GM21526 (cell line): ENCODE measurements at regions not wholly inside any gene's neighbourhood (a gene's known extent, or its start where the extent isn't known, plus 50 kb on each side); places are given as distances from the start of the nearest gene placed in this dataset.
"Not testable (repeated sequence)": the region's sequence is repeated elsewhere in the genome, so short reads cannot be mapped to it uniquely, and the experiment has no call there.

Experiments
- ATAC-seq: cut with Tn5 transposase; IDR thresholded peaks from one replicate; pipeline ENCODE4 v1.9.1; 2021; ENCODE audit warnings: moderate library complexity; ENCODE audit not compliant: unreplicated experiment, low FRiP score

DNA sequence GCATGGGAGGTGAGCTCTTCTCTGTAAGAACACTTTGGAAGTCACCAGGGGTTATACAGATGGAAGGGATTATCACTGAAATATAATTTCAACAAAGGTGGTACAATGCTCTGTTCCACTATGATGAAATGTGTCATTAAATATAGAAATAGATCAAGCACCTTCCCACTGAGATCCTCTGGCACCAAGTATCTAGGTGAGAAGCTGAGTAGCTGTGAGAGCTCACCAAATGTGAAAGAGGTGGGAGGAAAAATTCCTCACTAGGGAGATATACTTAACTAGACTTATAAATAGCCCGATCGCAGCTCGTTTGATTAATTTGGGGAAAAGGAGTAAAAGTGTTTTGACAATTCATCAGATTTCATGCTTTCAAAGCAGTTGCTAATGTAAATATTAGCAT lies 247.6 kb downstream of the SMAD2 start:
- no peak for ATAC-seq

DNA sequence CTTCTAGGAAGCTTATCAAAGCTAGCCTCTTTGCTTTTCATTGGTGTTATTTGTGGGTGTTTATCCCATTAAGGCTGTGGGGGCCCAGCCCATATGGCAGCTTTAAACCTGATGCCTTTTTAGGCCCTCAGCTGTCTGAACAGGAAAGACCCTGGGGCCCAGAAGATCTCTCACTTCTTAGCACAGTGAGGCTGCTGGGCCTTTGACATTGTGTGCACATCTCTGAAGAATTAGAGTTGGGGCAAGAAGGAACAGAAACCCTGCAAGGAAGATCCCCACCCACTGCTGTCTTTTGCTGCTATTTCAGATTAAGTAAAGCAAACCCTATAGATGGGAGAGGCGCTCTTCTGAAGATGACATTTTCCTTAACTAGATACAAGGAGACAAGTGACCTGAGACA lies 250.0 kb downstream of the SMAD2 start:
- ATAC-seq, result peak; percentile 79

DNA sequence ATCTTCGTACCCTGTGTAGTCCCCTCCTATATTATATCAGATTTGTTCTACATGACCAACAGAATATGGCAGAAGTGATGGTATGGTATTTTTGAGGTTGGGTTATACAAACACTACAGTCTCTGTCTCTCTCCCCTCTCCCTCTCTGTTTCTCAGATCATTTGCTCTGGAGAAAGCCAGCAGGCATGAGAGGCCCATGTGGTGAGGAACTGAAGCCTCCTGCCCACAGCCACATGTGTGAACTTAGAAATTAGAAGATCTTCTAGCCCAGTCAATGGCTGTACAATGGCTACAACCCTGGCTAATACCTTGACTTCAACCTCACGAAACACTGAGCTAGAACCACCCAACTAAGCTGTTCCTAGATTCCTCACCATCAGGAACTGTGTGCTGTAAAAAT lies 250.6 kb downstream of the SMAD2 start:
- peak; percentile 67 for ATAC-seq

DNA sequence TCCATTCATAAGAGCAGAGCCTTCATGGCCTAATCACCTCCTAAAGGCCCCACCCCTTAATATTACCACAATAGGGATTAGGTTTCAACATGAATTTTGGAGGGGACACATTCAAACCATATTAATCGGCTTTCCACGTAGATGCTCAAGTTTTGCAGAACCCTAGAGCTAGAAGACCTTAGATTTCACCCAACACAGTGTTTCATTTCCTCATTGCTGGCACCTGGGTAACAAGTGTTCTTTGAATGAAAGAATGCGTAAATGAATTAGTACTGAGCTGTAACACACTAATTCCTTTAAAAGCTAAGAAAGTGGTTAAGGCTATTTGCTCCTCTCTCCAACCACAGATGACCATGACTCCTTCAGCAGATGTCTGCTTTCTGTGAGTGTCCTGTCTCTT lies 252.5 kb downstream of the SMAD2 start:
- no peak for ATAC-seq

DNA sequence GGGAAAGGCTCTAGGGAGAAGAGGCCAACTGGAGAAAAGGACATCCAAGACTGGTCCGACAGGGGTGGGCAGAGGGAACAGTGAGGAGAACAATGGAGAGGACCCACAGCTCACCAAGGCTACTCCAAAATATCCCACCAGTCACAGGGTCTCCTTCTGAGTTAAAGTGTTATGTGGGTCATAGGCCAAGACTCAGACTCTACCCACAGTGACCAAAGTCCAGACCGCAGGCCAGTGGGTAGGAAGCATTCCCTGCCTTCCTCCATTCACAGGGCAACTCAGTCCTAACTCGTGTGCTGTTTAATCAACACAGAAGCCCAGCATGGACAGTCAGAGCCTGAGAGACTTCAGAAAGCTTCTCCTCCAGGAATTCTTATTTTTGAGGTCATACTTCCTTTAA lies 260.6 kb downstream of the SMAD2 start:
- no peak for ATAC-seq

DNA sequence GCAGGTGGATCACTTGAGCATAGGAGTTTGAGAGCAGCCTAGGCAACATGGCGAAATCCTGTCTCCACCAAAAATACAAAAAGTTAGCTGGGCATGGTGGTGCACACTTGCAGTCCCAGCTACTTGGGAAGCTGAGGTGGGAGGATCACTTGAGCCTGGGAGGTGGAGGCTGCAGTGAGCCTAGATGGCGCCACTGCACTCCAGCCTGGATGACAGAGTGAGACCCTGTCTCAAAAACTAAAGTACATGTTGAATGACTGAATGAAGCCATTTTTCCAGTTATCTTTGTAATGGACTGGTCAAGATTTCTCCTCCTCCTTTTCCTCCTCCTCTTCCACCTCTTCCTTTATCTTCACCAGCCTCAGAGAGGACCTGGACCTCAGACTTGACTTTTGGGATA lies 272.0 kb downstream of the SMAD2 start:
- ATAC-seq, result no peak

DNA sequence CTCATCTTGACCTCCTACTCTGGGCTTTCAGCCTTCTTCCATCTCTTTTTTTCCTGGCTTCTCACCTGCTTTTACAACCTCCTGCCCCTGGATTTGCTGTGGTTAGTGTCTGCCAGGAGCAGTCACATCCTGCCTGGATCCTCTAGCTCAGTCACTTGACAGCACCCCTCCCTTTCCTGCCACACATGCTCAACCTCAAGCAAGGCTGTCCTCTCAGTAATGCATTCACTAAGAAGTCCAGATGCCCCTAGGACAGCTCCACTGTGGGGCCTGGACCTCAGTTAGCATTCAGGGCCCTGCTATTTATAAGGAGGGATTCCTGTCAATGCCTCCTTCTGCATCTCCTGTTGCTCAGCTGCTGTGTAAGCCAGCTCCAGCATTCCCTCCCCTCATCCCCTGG lies 275.5 kb downstream of the SMAD2 start:
- no peak for ATAC-seq

DNA sequence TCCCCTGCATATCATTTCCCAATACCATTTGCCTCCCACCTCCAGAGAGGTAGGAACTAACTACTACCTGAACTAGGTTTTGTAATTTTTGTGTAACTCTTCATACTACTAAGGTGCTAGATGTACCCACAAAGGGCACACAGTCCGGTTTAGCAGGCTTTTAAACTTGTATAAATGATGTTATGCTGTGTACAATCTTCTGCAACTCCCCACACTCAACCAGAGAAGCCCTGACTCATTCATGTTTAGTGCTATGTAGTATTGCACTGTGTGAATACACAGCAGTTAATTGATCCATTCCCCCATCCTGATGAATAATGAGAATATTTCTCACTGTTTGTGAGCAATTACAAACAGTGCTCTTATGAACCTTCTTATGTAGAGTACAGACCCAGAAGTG lies 285.6 kb downstream of the SMAD2 start:
- no peak for ATAC-seq

DNA sequence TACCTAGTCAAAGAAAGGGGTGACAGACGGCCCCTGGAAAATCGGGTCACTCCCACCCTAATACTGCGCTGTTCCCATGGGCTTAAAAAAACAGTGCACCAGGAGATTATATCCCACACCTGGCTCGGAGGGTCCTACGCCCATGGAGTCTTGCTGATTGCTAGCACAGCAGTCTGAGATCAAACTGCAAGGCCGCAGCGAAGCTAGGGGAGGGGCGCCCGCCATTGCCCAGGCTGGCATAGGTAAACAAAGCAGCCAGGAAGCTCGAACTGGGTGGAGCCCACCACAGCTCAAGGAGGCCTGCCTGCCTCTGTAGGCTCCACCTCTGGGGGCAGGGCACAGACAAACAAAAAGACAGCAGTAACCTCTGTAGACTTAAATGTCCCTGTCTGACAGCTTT lies 292.9 kb downstream of the SMAD2 start:
- ATAC-seq, result not testable (repeated sequence)

DNA sequence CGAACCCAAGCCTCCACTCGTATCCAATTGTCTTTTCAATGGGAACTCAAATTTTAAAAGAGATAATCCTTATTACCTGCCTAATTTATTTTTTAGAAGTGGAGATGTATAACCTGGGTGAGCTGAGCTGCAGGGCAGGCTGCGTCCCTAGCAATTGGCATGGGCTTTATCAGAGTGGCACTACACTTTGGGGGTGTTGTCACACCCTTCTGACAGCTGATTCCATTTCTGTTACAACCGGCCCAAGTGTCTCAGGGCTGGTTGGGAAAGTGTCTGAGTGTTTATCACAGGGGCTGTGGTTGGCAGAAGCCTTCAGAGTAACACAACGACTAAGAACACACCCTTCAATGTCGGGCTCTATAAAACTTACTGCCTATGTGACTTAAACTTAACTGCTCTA lies 295.0 kb downstream of the SMAD2 start:
- no peak for ATAC-seq

DNA sequence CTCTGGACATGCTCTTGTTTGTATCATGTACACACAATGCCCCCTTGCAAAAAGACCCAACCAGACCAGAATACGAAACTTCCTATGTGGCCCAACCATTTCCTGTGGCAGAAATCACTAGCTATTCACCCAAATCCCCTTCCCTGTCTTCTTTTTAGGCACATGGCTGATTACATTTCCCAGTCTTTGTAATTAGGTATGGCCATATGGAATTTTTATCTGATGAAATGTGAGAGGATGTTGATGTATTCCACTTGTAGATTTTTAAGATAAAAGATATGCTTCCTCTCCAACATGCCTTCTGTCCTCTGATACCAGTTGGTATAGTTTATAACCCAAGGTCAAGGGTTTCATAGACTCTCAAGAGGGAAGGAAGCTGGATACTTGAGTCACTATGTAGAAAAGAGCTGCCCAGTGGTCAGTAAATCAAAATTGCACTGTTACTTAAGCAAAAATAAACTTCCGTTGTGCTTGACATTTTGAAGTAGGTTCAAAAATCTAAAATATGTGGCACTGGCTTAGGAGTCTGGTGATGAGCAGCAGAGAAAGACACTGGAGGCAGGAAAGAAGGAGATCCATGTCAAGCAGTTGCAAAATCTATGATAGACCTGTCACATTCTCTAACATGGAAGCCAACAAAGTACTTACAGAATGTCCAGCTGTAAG lies 297.4 kb downstream of the SMAD2 start:
- no peak for ATAC-seq

DNA sequence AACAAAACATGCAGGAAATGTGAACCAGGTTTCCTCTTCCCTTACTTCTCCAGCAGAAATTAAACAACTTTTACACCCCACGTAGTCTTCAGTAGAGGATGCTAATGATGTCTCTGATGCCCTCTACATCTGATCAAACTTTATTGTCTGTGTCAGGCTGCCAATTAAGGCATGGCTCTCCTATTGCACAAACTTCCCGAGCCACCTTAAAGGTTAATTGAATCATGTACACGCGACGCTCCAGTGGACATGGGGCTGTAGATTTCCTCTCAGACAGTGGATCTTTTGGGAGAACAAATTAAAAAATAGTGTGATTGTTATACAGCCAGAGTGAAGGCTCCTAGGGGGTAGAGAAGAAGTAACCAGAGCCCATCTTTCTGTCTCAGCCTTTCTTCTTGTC lies 301.6 kb downstream of the SMAD2 start:
- ATAC-seq, result no peak

DNA sequence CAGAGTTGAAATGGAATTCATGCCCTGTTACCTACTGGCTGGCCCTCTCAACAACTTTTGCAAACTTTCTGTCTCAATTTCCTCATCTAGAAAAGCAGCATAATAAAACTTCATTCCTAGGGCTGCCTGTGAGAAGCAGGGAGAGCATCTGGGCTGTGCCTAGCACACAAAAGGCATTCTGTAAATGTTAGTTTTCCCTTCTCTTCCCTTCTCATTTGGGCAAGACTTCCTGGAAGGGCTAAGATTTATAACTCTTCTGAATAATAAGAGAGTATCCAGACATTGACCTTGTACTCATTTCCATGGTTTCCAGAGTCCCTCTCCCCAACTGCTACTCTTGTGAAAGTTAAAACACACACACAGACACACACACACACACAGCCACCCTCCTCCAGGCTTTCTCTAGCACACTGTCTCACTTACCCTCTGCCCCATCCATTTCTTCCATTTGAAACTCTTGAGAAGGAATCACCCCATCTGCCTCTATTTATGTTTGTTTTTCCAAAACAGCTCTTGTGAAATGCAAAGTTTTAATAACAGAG lies 302.1 kb downstream of the SMAD2 start:
- ATAC-seq, result no peak

DNA sequence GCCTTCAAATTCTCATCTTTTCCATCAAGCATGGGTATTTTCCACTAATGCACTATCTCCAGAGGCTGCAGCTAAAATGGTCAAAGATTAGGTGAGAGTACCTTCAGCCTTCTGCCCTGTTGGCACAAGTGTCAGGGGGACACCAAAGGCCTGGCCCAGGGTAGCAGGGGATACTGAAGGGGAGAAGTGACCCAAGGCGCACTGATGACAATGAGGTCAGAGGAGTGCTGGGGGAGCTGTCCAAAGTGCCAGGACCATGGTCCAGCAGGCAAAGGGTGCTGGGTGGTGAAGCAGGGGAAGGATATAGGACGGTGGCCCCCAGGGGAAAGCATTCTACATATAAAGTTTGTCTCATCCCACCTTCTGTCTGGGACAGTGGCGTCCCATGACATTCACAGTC lies 303.4 kb downstream of the SMAD2 start:
- ATAC-seq, result no peak

DNA sequence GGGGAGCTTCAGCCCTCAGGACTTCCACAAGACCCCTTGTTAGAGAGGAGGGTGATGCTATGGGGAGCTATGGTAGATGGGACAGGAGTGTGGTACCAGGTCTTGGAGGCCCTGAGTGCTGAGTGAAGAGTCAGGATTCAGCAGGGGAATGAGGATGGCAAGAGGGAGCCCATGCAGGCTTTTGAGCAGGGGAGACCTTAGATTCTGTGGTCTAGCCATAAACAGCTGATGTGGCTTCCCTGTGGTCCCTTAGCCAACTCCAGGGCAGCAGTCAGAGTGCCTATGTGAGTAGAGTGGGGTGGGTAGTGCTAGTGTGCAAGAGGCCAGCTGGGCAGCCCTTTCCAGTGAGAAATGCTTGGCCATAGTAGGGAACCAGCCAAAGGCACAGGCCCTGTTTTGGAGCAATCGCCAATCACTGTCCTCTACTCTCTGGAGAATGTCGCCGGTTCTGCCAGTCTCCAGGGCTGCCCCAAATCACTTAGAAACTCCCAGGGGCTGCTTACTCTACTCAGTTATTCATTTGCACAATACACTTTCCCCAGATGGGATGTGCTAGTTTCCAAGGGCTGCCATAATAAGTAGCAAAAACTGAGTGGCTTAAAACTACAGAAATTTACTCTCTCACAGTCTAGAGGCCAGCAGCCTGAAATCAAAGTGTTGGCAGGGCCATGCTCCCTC lies 310.5 kb downstream of the SMAD2 start:
- ATAC-seq, result no peak

DNA sequence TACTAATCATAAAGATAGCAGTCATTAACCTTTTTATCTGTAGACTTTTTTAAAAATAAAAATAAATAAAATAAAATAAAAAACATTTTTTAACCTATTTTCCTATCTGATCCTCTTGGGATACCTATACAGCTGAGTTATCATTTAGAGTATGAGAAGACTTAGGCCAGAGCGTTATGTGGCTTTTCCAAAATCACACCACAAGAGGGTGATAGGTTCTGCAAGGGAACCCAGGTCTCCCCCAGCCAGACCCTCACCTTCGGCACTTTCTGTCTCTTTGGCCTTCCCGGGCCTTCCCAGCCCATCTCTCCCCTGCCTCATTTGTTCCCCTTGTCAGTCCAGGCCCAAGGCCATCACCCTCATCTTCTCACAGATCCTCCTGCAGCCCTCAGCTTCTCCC lies 311.7 kb downstream of the SMAD2 start:
- no peak for ATAC-seq

DNA sequence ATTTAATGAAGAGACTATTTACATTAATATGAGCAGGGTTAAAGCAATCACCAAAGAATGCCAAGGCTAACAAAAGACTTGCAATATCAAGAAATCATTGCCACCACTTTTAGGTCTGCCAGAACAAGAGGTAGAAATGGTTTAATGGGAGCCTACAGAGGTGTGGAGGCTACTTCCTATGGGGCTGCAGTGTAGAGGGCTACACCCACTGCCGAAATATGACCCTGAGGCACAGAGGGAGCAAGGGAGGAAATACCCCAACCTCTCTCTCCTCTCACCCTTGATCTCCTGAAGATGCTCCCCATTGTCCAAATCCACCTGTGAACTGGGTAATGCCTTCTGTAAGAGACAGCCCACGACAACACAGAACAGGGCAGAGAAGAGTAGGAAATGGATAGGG lies 315.4 kb downstream of the SMAD2 start:
- ATAC-seq, result no peak

DNA sequence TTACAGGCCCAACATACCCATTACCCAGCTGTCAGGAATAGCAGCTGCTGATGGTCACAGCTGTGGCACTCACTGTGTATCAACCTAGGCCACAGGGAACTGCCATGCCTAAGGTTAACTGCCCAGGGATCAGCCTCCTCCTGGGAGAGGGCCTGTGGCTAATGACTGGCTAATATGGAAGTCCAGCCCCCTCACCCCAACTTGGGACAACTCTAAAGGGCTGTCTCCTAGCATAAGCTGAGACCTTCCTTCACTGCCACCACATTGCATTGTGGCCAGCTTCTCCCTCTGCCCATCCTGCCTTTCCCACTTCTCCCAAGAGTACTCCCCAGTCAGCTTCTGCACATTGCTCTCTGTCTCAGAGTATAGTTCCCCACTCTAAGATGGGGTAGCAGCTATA lies 316.5 kb downstream of the SMAD2 start:
- ATAC-seq, result no peak

DNA sequence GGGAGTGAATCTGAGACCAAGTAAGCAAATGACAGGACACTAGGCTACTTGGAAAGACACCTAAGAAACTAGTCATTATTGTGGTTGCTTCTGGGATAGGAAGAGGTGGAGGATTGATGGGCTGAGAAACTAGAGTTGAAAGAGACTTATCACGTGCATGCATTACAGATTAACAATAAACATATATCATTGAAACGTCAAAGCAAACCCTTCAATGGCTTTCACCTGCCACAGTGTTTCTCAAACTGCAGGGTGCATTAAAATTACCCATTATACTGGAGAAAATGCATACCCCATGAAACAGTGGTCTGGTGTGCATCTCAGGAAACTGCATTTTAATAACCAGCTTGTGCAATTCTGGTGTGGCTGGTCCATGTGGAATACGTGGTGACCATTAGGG lies 318.8 kb downstream of the SMAD2 start:
- ATAC-seq, result no peak

DNA sequence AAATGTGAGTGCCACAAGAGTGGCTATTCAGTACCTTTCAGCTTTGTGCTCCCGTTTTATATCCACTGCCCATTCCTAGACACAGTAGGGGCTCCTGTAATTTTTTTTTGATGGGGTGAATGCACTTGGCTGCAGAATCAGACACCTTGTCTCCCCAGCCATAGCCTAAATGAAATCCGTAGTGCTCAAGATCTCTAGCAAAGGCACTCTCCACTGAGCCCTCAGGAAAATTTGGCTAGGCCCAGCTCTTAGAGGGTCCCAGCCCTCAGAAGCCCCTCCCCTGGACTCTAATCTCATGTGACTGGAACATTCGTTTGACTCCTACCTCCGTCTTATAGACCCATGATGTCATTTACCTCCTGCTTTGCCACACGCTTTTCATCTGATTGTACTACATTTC lies 323.9 kb downstream of the SMAD2 start:
- ATAC-seq, result no peak

DNA sequence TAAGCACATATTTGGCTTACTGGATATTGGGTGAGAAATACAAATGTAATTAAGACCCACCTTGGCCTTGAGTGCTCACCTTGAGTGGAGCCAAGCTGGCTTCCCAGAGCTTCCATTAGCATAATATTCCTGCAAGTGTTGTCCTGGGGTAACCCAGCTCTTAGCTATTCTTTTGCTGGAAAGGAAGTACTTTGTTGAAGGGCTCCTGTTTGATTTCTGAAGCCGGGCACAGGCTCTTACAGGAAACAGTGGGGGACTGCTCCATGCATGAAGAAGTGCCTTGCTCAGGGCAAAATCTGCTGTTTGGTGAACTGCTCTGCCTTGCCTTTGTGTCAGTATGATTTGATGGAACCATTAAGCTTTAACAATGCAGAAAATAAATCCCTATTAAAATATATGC lies 325.4 kb downstream of the SMAD2 start:
- ATAC-seq, result no peak

DNA sequence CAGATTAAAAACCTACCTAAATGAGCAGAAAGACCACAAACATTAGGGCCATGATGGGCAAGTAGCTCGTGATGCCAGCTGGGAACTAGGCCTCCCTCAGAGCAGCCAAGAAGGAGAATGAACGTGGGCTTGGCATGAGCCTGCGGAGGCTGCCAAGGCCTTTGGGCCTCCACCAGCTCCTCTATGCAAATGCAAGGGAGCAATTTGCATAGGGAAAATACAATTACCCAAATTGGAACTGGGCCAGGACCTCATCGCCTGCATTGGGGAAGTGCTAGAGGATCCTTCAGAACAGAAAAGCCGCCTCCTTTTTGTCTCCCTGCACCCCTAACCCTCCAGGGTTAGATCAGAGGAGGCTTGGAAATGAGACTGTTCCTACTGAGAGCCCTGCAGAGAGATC lies 326.4 kb downstream of the SMAD2 start:
- ATAC-seq, result no peak
